ENCODE measurements at regions not wholly inside any gene's neighbourhood (a gene's known extent, or its start where the extent isn't known, plus 50 kb on each side); places are given as distances from the start of the nearest gene placed in this dataset.

DNA sequence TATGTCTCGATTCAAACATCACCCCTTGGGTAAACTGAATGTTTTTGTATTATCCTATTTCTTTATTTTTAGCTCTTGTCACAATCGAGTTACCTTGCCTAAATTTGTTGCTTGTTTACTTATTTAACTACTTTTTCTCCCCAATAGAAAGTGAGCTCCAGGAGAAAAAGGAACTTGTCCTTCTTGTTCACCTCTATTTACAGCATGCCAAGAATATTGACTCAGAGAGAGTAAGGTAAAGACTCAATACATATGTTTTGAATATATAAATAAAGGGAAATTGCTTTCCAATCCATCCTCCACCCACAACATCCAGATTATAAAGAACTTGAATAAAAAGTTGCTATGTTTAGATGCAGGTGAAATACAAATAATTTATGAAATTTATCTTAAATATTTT lies 107.3 kb upstream of the PDC start:
- no peak overlapping the region for H3K27ac ChIP-seq (ENCODE audit: low read length)
- ChIA-PET CTCF (no interaction called here), POLR2A (no interaction called here)
- H3K27me3 ChIP-seq (ENCODE audit: control insufficient read depth, insufficient read depth, low read length) = no peaks in the 10 kb centered on the region
- BruUV-seq (replicated peaks) = no TSS peak
- no peak for ATAC-seq
- intact Hi-C loops (cut with micrococcal nuclease; ENCODE audit: unreplicated experiment) = no loop called here
- TF ChIP-seq POLR2AphosphoS5 (IDR thresholded peaks at IDR 0.05; ENCODE audit: low read depth, low read length) (no peak), TCF7L2 (IDR thresholded peaks at IDR 0.05; ENCODE audit: low read depth, low read length) (no peak), REST (IDR thresholded peaks at IDR 0.05; ENCODE audit: insufficient read depth in 1 of 2, low read depth in 2 of 2, low read length in 1 of 2) (no peak), CTCF (IDR thresholded peaks at IDR 0.05) (no peak), SIN3A (IDR thresholded peaks at IDR 0.05; ENCODE audit: borderline replicate concordance, insufficient read depth, low read depth, low read length) (no peak)
- H3K4me3 ChIP-seq (ENCODE audit: low read depth in 2 of 2, low read length in 2 of 2) = no peak overlapping the region
- in situ Hi-C loops (cut with HindIII; ENCODE audit: low pct_unique_long_range_greater_than_20kb, low sequenced_read_pairs) = no loop called here
- DNase-seq (ENCODE audit: low read depth, low spot score) = no peak
- no peaks in the 10 kb centered on the region for H3K36me3 ChIP-seq (ENCODE audit: control insufficient read depth, insufficient read depth, low read length)
- H3K4me1 ChIP-seq (ENCODE audit: control insufficient read depth, insufficient read depth, low read length) = no peaks in the 10 kb centered on the region
- H3K9me3 ChIP-seq (ENCODE audit: control insufficient read depth, insufficient read depth, low read depth, low read length) = no peaks in the 10 kb centered on the region

DNA sequence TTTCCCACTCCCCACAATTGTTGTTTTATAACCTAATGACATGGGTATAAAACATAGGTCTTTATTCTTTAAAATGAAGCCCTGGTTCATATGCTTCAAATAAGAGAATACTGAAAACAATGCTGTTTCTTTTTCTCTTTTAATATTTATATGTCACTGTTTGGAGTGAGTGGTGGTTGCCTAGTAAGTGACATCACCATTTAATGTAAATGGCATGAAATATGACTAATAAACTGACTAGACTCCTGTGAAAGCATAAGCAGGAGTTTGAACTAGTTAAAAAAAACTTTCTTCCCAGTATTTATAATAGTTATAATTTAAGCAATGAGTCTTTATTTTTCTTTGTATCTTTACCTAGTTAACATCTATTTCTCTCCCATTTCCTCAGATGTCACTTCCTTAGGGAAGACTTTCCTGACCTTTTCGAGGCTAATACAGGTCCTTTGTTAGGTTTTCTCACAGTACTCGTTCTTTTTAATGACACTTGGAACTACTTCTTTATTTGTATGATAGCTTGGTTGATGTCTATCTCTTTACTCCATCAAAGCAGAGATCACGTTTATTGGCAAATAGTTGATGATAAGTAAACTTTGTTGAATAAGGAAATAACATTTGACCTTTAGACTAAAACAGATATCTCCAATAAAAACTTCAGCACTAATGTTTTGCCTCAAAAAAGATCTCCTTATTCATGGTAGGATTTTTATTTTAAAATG lies 105.4 kb upstream of the PDC start:
- no peaks in the 10 kb centered on the region for H3K9me3 ChIP-seq (ENCODE audit: control insufficient read depth, insufficient read depth, low read depth, low read length)
- H3K27ac ChIP-seq (ENCODE audit: low read length) = no peak overlapping the region
- TF ChIP-seq SIN3A (IDR thresholded peaks at IDR 0.05; ENCODE audit: borderline replicate concordance, insufficient read depth, low read depth, low read length) = no peak
- TF ChIP-seq CTCF (IDR thresholded peaks at IDR 0.05) = no peak
- no peak for TF ChIP-seq POLR2AphosphoS5 (IDR thresholded peaks at IDR 0.05; ENCODE audit: low read depth, low read length)
- TF ChIP-seq REST (IDR thresholded peaks at IDR 0.05; ENCODE audit: insufficient read depth in 1 of 2, low read depth in 2 of 2, low read length in 1 of 2) = no peak
- no peak for TF ChIP-seq TCF7L2 (IDR thresholded peaks at IDR 0.05; ENCODE audit: low read depth, low read length)
- in situ Hi-C loops (cut with HindIII; ENCODE audit: low pct_unique_long_range_greater_than_20kb, low sequenced_read_pairs) (no loop called here), intact Hi-C loops (cut with micrococcal nuclease; ENCODE audit: unreplicated experiment) (no loop called here)
- H3K27me3 ChIP-seq (ENCODE audit: control insufficient read depth, insufficient read depth, low read length) = no peaks in the 10 kb centered on the region
- DNase-seq (ENCODE audit: low read depth, low spot score) = no peak
- no peaks in the 10 kb centered on the region for H3K36me3 ChIP-seq (ENCODE audit: control insufficient read depth, insufficient read depth, low read length)
- POLR2A ChIA-PET = no interaction called here
- CTCF ChIA-PET = no interaction called here
- no peak for ATAC-seq
- BruUV-seq (replicated peaks) = no TSS peak
- H3K4me1 ChIP-seq (ENCODE audit: control insufficient read depth, insufficient read depth, low read length) = no peaks in the 10 kb centered on the region
- H3K4me3 ChIP-seq (ENCODE audit: low read depth in 2 of 2, low read length in 2 of 2) = no peak overlapping the region
